H9 (cell line): ENCODE measurements at regions not wholly inside any gene's neighbourhood (a gene's known extent, or its start where the extent isn't known, plus 50 kb on each side); places are given as distances from the start of the nearest gene placed in this dataset.

Experiments
- DNase-seq: peaks from one replicate; pipeline ENCODE4 v3.0.0-alpha.2; 2017
- H2AFZ ChIP-seq: one replicate; pipeline ENCODE4 v1.6.1; 2013; ENCODE audit warnings: mild to moderate bottlenecking, low read length, control low read depth, moderate library complexity
- H2AK5ac ChIP-seq: 2 replicates; pipeline ENCODE4 v1.6.1; 2013; ENCODE audit warnings: low read length, control low read depth, mixed read lengths; ENCODE audit not compliant: insufficient read length
- H2BK120ac ChIP-seq: one replicate; pipeline ENCODE4 v1.6.1; 2013; ENCODE audit warnings: low read depth, mild to moderate bottlenecking, low read length, control low read depth, inconsistent platforms; ENCODE audit not compliant: poor library complexity, severe bottlenecking
- H2BK12ac ChIP-seq: 2 replicates; pipeline ENCODE4 v1.6.1; 2013; ENCODE audit warnings: low read length, control low read depth, mixed read lengths, low read depth; ENCODE audit not compliant: insufficient read length
- H2BK15ac ChIP-seq: 2 replicates; pipeline ENCODE4 v1.6.1; 2013; ENCODE audit warnings: low read depth, low read length, control low read depth
- H2BK20ac ChIP-seq: one replicate; pipeline ENCODE4 v1.6.1; 2013; ENCODE audit warnings: low read depth, mild to moderate bottlenecking, low read length, control low read depth, inconsistent platforms; ENCODE audit not compliant: poor library complexity, severe bottlenecking
- H2BK5ac ChIP-seq: 2 replicates; pipeline ENCODE4 v1.6.1; 2013; ENCODE audit warnings: low read length, control low read depth, mixed read lengths; ENCODE audit not compliant: insufficient read length
- H3K14ac ChIP-seq: 2 replicates; pipeline ENCODE4 v1.6.1; 2013; ENCODE audit warnings: low read length, control low read depth; ENCODE audit not compliant: insufficient read depth
- H3K18ac ChIP-seq: 2 replicates; pipeline ENCODE4 v1.6.1; 2013; ENCODE audit warnings: low read depth, mild to moderate bottlenecking, mixed read lengths, low read length, control low read depth; ENCODE audit not compliant: insufficient read length
- H3K23ac ChIP-seq: 2 replicates; pipeline ENCODE4 v1.6.1; 2013; ENCODE audit warnings: low read length, control low read depth, mixed read lengths, low read depth; ENCODE audit not compliant: insufficient read length
- H3K23me2 ChIP-seq: 2 replicates; pipeline ENCODE4 v1.6.1; 2013; ENCODE audit warnings: low read depth, mild to moderate bottlenecking, mixed read lengths, low read length, control low read depth; ENCODE audit not compliant: insufficient read length, poor library complexity, severe bottlenecking
- H3K27ac ChIP-seq: 2 replicates; pipeline ENCODE4 v1.5.1; 2013; ENCODE audit warnings: low read length, control low read depth, mixed read lengths, low read depth; ENCODE audit not compliant: insufficient read length
- H3K27me3 ChIP-seq: 2 replicates; pipeline ENCODE4 v1.6.1; 2013; ENCODE audit warnings: low read length, control low read depth, inconsistent platforms; ENCODE audit not compliant: insufficient read depth
- H3K4ac ChIP-seq: 2 replicates; pipeline ENCODE4 v1.6.1; 2013; ENCODE audit warnings: low read depth, mild to moderate bottlenecking, control low read depth, inconsistent platforms, low read length, moderate library complexity
- H3K4me1 ChIP-seq: 2 replicates; pipeline ENCODE4 v1.6.1; 2013; ENCODE audit warnings: low read length, control low read depth, inconsistent platforms; ENCODE audit not compliant: insufficient read depth
- H3K4me2 ChIP-seq: 2 replicates; pipeline ENCODE4 v1.6.1; 2013; ENCODE audit warnings: low read length, control low read depth, mixed read lengths; ENCODE audit not compliant: insufficient read length, insufficient read depth
- H3K56ac ChIP-seq: 2 replicates; pipeline ENCODE4 v1.6.1; 2013; ENCODE audit warnings: low read depth, mild to moderate bottlenecking, mixed read lengths, low read length, control low read depth; ENCODE audit not compliant: insufficient read length
- H3K79me1 ChIP-seq: 2 replicates; pipeline ENCODE4 v1.6.1; 2013; ENCODE audit warnings: low read depth, mild to moderate bottlenecking, moderate library complexity, low read length, control low read depth, inconsistent platforms; ENCODE audit not compliant: insufficient read depth, poor library complexity, severe bottlenecking
- H3K79me2 ChIP-seq: 2 replicates; pipeline ENCODE4 v1.6.1; 2013; ENCODE audit warnings: low read length, control low read depth, inconsistent platforms; ENCODE audit not compliant: insufficient read depth
- H3K9ac ChIP-seq: 2 replicates; pipeline ENCODE4 v1.6.1; 2013; ENCODE audit warnings: low read length, control low read depth, mixed read lengths; ENCODE audit not compliant: insufficient read length; ENCODE audit errors: extremely low read depth
- H3K9me3 ChIP-seq: one replicate; pipeline ENCODE4 v1.6.1; 2013; ENCODE audit warnings: low read depth, low read length, inconsistent platforms; ENCODE audit not compliant: control insufficient read depth
- H3T11ph ChIP-seq: one replicate; pipeline ENCODE4 v1.6.1; 2013; ENCODE audit warnings: mild to moderate bottlenecking, low read length, control low read depth, inconsistent platforms
- H4K20me1 ChIP-seq: one replicate; pipeline ENCODE4 v1.6.1; 2013; ENCODE audit not compliant: control insufficient read depth, insufficient read length, insufficient read depth
- H4K5ac ChIP-seq: 2 replicates; pipeline ENCODE4 v1.6.1; 2013; ENCODE audit warnings: low read depth, mild to moderate bottlenecking, mixed read lengths, low read length, control low read depth; ENCODE audit not compliant: insufficient read length
- H4K8ac ChIP-seq: replicated peaks from 2 replicates; pipeline ENCODE4 v1.6.1; 2013; ENCODE audit warnings: low read length, control low read depth, mixed read lengths, low read depth; ENCODE audit not compliant: insufficient read length
- H4K91ac ChIP-seq: 2 replicates; pipeline ENCODE4 v1.6.1; 2013; ENCODE audit warnings: low read depth, mild to moderate bottlenecking, moderate library complexity, mixed read lengths, low read length, control low read depth; ENCODE audit not compliant: insufficient read length
- H3K27ac Mint-ChIP-seq, 3 experiments: 2 replicates in 2 of 3; 3 replicates in 1 of 3; pipeline ENCODE4 v1.8.0; 2020 to 2021; ENCODE audit warnings: mixed read lengths in 3 of 3, mild to moderate bottlenecking in 1 of 3, moderate library complexity in 1 of 3
- H3K27me3 Mint-ChIP-seq: 2 replicates; pipeline ENCODE4 v1.8.0; 2021; ENCODE audit warnings: low read depth, mild to moderate bottlenecking, moderate library complexity, mixed read lengths
- H3K36me3 Mint-ChIP-seq, 3 experiments: 2 replicates in 2 of 3; 3 replicates in 1 of 3; pipeline ENCODE4 v1.8.0; 2020 to 2021; ENCODE audit warnings: low read depth in 3 of 3, mixed read lengths in 3 of 3; ENCODE audit not compliant: insufficient read depth in 1 of 3
- H3K4me1 Mint-ChIP-seq, 2 experiments: 2 replicates each; pipeline ENCODE4 v1.8.0; 2020; ENCODE audit warnings: mixed read lengths in 2 of 2
- H3K4me3 Mint-ChIP-seq, 2 experiments: 2 replicates in 1 of 2; 3 replicates in 1 of 2; pipeline ENCODE4 v1.8.0; 2020 to 2021; ENCODE audit warnings: mild to moderate bottlenecking in 2 of 2, mixed read lengths in 2 of 2, moderate library complexity in 1 of 2
- H3K9me3 Mint-ChIP-seq, 2 experiments: 2 replicates in 1 of 2; 3 replicates in 1 of 2; pipeline ENCODE4 v1.8.0; 2020; ENCODE audit warnings: mild to moderate bottlenecking in 2 of 2, mixed read lengths in 2 of 2, moderate library complexity in 1 of 2
- WGBS: extraction: QIAGEN DNeasy Blood & Tissue Kit; methylation state at CpG from one replicate; pipeline ENCODE4 v1.1.7; 2013; ENCODE audit warnings: missing lambda C conversion rate, low lambda C conversion rate, mixed read lengths; ENCODE audit not compliant: insufficient read length; ENCODE audit errors: extremely low coverage; 5-methylcytosine and 5-hydroxymethylcytosine counted together
- TF ChIP-seq, protein P1 (sequence below): fragments of 200-600 bp; sonication (generic); conservative IDR thresholded peaks from 3 replicates; pipeline ENCODE4 v1.8.0; 2021; ENCODE audit warnings: antibody characterized with exemption, mild to moderate bottlenecking

DNA sequence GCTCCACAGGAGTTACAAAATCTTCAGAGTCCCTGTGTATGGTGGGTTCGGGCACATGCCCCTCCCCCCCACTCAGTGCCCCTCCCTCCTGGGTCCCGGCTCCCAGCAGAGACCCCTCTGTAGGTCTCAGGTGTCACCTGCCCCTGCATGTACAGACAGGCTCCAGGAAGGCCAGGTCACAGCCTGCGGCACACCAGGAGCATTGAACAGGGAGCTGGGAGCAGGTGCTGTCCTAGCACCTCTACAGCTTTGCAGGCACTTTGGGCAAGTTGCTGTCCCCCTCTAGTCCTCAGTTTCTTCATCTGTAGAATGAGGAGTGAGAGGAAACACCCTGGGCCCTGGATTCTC lies 80.1 kb upstream of the RTL6 start:
- no CpG with 5 or more reads among the region's 3 CpGs for WGBS

More for the DNA sequence above, 80.1 kb upstream of the RTL6 start:
- H3K23me2 ChIP-seq: no peaks in the 10 kb centered on the region
- H3K4me1 ChIP-seq: no peaks in the 10 kb centered on the region
- Mint-ChIP-seq H3K36me3 (no peaks in the 10 kb centered on the region), H3K27ac (no peak overlapping the region), H3K4me1 (peaks cover 4 to 10% of the 10 kb centered on the region in 2 experiments), H3K27me3 (peaks cover 28% of the 10 kb centered on the region), H3K4me3 (no peak overlapping the region), H3K9me3 (no peaks in the 10 kb centered on the region; a peak in 1 of 5 replicates)
- H3K9me3 ChIP-seq: no peaks in the 10 kb centered on the region
- no peak overlapping the region for H3K18ac ChIP-seq
- H4K20me1 ChIP-seq: no peaks in the 10 kb centered on the region
- TF ChIP-seq, protein P1, sequence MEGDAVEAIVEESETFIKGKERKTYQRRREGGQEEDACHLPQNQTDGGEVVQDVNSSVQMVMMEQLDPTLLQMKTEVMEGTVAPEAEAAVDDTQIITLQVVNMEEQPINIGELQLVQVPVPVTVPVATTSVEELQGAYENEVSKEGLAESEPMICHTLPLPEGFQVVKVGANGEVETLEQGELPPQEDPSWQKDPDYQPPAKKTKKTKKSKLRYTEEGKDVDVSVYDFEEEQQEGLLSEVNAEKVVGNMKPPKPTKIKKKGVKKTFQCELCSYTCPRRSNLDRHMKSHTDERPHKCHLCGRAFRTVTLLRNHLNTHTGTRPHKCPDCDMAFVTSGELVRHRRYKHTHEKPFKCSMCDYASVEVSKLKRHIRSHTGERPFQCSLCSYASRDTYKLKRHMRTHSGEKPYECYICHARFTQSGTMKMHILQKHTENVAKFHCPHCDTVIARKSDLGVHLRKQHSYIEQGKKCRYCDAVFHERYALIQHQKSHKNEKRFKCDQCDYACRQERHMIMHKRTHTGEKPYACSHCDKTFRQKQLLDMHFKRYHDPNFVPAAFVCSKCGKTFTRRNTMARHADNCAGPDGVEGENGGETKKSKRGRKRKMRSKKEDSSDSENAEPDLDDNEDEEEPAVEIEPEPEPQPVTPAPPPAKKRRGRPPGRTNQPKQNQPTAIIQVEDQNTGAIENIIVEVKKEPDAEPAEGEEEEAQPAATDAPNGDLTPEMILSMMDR: no peak
- H3K27me3 ChIP-seq: no peaks in the 10 kb centered on the region
- no peaks in the 10 kb centered on the region for H3K79me1 ChIP-seq
- H3K79me2 ChIP-seq: no peaks in the 10 kb centered on the region
- no peak overlapping the region for H2BK120ac ChIP-seq
- no peak overlapping the region for H3K4ac ChIP-seq
- H3K27ac ChIP-seq: no peak overlapping the region
- H4K91ac ChIP-seq: no peak overlapping the region
- no peak overlapping the region for H2AFZ ChIP-seq
- no peak overlapping the region for H2BK15ac ChIP-seq
- H3K56ac ChIP-seq: no peak overlapping the region
- H2BK12ac ChIP-seq: no peak overlapping the region
- no peak overlapping the region for H2AK5ac ChIP-seq
- no peak overlapping the region for H3K9ac ChIP-seq
- DNase-seq: no peak
- no peak overlapping the region for H3T11ph ChIP-seq
- no peak overlapping the region for H3K23ac ChIP-seq
- no peak overlapping the region for H2BK20ac ChIP-seq
- H3K14ac ChIP-seq: no peak overlapping the region; the same call in 1 of the 2 replicates
- H3K4me2 ChIP-seq: no peak overlapping the region
- H4K5ac ChIP-seq: no peak overlapping the region
- H2BK5ac ChIP-seq: no peak overlapping the region
- H4K8ac ChIP-seq: no peak overlapping the region
